ENCODE measurements at regions not wholly inside any gene's neighbourhood (a gene's known extent, or its start where the extent isn't known, plus 50 kb on each side); places are given as distances from the start of the nearest gene placed in this dataset.

- peaks cover 2% of the 10 kb centered on the region for H3K27me3 Mint-ChIP-seq (ENCODE audit: insufficient read depth)
- H3K4me3 Mint-ChIP-seq: no peak overlapping the region
- no peak for DNase-seq (ENCODE audit: low spot score)
- H3K27ac Mint-ChIP-seq: no peak overlapping the region
- no peaks in the 10 kb centered on the region for H3K36me3 Mint-ChIP-seq (ENCODE audit: low read depth)
- no peaks in the 10 kb centered on the region for H3K4me1 Mint-ChIP-seq (ENCODE audit: low read depth)
- intact Hi-C loops (cut with micrococcal nuclease): no loop called here
- no peaks in the 10 kb centered on the region for H3K9me3 Mint-ChIP-seq
Observed at GRCh38 chr15:93553167-93553935, 464.3 kb upstream of the RGMA start.

GRCh38 chr15:93543093-93543492 is 454.1 kb upstream of the RGMA start:
- no peak for DNase-seq (ENCODE audit: low spot score)
- Mint-ChIP-seq H3K36me3 (ENCODE audit: low read depth) (no peaks in the 10 kb centered on the region), H3K9me3 (no peaks in the 10 kb centered on the region), H3K27me3 (ENCODE audit: insufficient read depth) (no peaks in the 10 kb centered on the region), H3K4me3 (no peak overlapping the region), H3K4me1 (ENCODE audit: low read depth) (no peaks in the 10 kb centered on the region), H3K27ac (no peak overlapping the region)
- intact Hi-C loops (cut with micrococcal nuclease): no loop called here

GRCh38 chr15:93527374-93528050 is 438.5 kb upstream of the RGMA start:
- no peak overlapping the region for H3K27ac Mint-ChIP-seq
- no peaks in the 10 kb centered on the region for H3K9me3 Mint-ChIP-seq
- intact Hi-C loops (cut with micrococcal nuclease): no loop called here
- no peak for DNase-seq (ENCODE audit: low spot score)
- H3K36me3 Mint-ChIP-seq (ENCODE audit: low read depth): no peaks in the 10 kb centered on the region
- no peaks in the 10 kb centered on the region for H3K4me1 Mint-ChIP-seq (ENCODE audit: low read depth)
- no peak overlapping the region for H3K4me3 Mint-ChIP-seq
- peaks cover 2% of the 10 kb centered on the region for H3K27me3 Mint-ChIP-seq (ENCODE audit: insufficient read depth)

- no peak overlapping the region for H3K27ac Mint-ChIP-seq
- intact Hi-C loops (cut with micrococcal nuclease): no loop called here
- no peaks in the 10 kb centered on the region for H3K4me1 Mint-ChIP-seq (ENCODE audit: low read depth)
- H3K4me3 Mint-ChIP-seq: no peak overlapping the region
- H3K36me3 Mint-ChIP-seq (ENCODE audit: low read depth): no peaks in the 10 kb centered on the region
- no peak for DNase-seq (ENCODE audit: low spot score)
- H3K9me3 Mint-ChIP-seq: no peaks in the 10 kb centered on the region
- peaks cover 2% of the 10 kb centered on the region for H3K27me3 Mint-ChIP-seq (ENCODE audit: insufficient read depth)
Observed at GRCh38 chr15:93524432-93524831, 435.4 kb upstream of the RGMA start.

DNA sequence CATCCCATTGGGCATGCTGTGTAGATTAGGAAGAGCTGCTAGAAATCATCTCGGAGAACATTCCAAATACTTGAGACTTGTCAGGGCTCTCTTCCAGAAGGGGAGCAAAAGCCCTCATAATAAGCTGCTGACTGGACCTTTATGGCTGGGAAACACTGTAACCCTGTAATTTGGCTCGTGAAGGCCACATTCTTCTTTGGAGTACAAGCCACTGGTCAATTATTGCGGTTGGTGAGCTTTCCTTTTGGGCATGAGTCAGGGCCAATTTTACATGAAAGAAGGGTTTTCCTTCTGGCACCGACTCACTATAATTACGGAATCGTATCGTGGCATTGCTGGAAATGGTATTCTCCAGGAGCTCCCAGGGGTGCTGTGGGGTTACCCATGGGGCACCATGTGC is 434.5 kb upstream of the RGMA start:
- no peaks in the 10 kb centered on the region for H3K4me1 Mint-ChIP-seq (ENCODE audit: low read depth)
- no peak overlapping the region for H3K27ac Mint-ChIP-seq
- peaks cover 2% of the 10 kb centered on the region for H3K27me3 Mint-ChIP-seq (ENCODE audit: insufficient read depth)
- no peak for DNase-seq (ENCODE audit: low spot score)
- H3K9me3 Mint-ChIP-seq: no peaks in the 10 kb centered on the region
- no peaks in the 10 kb centered on the region for H3K36me3 Mint-ChIP-seq (ENCODE audit: low read depth)
- intact Hi-C loops (cut with micrococcal nuclease): no loop called here
- no peak overlapping the region for H3K4me3 Mint-ChIP-seq

- Mint-ChIP-seq H3K4me3 (no peak overlapping the region), H3K27ac (no peak overlapping the region), H3K9me3 (no peaks in the 10 kb centered on the region), H3K36me3 (ENCODE audit: low read depth) (no peaks in the 10 kb centered on the region), H3K27me3 (ENCODE audit: insufficient read depth) (peaks cover 3% of the 10 kb centered on the region), H3K4me1 (ENCODE audit: low read depth) (no peaks in the 10 kb centered on the region)
- no peak for DNase-seq (ENCODE audit: low spot score)
- intact Hi-C loops (cut with micrococcal nuclease): no loop called here
Observed at GRCh38 chr15:93520206-93520605, 431.2 kb upstream of the RGMA start.

DNA sequence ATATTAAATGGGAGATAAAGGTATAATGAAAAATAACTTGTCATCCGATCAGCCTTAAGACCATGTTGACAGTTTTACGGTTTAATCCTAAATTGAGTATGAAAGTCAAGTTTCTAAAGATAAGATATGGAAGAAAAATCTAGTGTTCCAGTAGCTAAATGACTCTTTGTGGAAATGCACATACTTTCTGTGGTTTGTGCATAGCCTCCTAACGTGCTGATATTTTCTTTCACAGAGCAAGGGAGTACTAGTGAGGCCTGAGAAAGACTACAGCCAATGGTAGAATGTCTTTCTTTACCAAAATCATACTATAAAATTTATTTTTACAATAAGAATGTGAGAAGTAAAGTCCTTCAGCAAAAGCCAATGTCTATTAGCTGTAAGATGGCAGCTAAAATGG is 430.6 kb upstream of the RGMA start:
- Mint-ChIP-seq H3K4me1 (ENCODE audit: low read depth) (no peaks in the 10 kb centered on the region), H3K27me3 (ENCODE audit: insufficient read depth) (peaks cover 3% of the 10 kb centered on the region), H3K36me3 (ENCODE audit: low read depth) (no peaks in the 10 kb centered on the region), H3K4me3 (no peak overlapping the region), H3K27ac (no peak overlapping the region), H3K9me3 (no peaks in the 10 kb centered on the region)
- intact Hi-C loops (cut with micrococcal nuclease): no loop called here
- DNase-seq (ENCODE audit: low spot score): no peak

DNA sequence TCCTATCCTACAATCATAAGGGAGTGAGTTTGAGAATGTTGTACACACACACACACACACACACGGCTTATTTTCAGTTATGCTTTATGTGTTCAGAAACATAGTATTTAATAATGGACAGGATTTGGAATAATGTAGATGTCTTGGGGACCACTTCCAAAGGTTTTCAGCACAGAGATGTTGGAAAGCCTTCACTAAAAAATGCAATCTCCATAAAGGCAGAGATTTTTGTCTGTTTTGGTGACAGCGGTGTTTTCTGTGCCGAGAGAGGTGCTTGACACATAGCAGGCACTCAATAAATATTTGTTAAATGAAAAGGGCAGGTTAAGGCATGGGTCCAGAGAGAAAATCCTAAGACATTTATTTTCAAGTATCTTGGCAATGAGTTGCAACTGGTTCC is 428.2 kb upstream of the RGMA start:
- DNase-seq (ENCODE audit: low spot score): no peak
- intact Hi-C loops (cut with micrococcal nuclease): no loop called here
- H3K27me3 Mint-ChIP-seq (ENCODE audit: insufficient read depth): peaks cover 3% of the 10 kb centered on the region

DNA sequence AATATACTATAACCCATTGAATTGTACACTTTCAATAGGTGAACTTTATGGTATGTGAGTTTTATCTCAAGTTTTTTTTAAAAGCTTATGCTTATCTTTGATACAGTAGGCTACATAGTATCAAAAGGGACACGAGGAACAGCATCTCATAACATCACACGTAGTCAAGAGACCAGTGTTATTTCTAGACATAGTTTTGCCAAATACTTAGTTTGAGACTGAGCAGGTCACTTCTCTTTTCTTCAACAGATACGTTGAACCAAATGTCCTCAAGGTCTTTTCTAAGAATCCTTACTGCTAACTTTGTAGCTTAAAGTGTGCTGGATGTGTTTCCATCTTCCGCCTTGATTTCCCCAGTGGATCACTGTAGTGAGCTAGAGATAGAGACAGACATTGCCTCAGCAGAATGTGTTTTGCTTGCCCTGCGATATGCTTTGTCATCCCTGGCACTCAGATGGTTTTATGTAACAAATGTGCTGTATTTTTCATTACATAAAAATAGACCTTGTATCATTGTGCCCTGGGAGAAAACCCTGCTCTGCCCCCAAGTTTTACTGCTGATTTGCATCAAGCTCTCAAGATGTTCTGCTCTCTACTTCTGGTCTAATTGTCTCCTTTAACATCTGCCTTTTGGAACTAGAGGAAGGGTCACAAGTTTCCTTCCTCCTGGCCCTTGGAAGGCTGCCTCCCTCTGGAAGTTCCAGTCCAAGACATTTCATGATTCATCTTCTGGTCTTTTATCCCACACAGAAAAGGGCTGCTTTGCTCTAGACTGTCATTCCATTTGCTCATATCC is 426.4 kb upstream of the RGMA start:
- H3K9me3 Mint-ChIP-seq: no peaks in the 10 kb centered on the region
- no peaks in the 10 kb centered on the region for H3K4me1 Mint-ChIP-seq (ENCODE audit: low read depth)
- intact Hi-C loops (cut with micrococcal nuclease): no loop called here

More for the DNA sequence above, 428.2 kb upstream of the RGMA start:
- H3K27ac Mint-ChIP-seq: no peak overlapping the region
- no peak overlapping the region for H3K4me3 Mint-ChIP-seq
- H3K36me3 Mint-ChIP-seq (ENCODE audit: low read depth): no peaks in the 10 kb centered on the region
- no peaks in the 10 kb centered on the region for H3K9me3 Mint-ChIP-seq
- H3K4me1 Mint-ChIP-seq (ENCODE audit: low read depth): no peaks in the 10 kb centered on the region

DNA sequence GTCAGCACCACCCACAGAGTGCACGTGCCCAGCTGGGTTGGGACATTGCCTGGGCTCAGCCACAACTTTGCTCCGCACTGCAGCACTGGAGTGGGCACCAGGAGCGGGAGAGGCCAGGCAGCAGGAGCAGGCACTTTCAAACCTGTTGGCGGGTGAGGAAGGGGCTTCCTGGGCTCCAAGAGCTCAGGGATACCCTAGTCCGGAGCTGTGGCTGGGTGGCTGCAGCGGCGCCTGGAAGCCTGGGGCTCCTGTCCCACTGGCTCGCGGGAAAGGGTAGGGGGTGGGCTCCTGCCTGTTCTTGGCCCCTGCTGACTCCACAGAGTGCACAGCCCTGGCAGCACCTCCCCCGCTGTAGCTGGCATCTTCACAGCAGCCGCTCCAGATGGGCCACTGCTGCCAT is 417.6 kb upstream of the RGMA start:
- Mint-ChIP-seq H3K36me3 (ENCODE audit: low read depth) (no peaks in the 10 kb centered on the region), H3K27me3 (ENCODE audit: insufficient read depth) (no peaks in the 10 kb centered on the region), H3K27ac (no peak overlapping the region), H3K9me3 (no peaks in the 10 kb centered on the region), H3K4me1 (ENCODE audit: low read depth) (no peaks in the 10 kb centered on the region), H3K4me3 (no peak overlapping the region)
- DNase-seq (ENCODE audit: low spot score): no peak
- intact Hi-C loops (cut with micrococcal nuclease): no loop called here

More for the DNA sequence above, 426.4 kb upstream of the RGMA start:
- Mint-ChIP-seq H3K27ac (no peak overlapping the region), H3K36me3 (ENCODE audit: low read depth) (no peaks in the 10 kb centered on the region), H3K27me3 (ENCODE audit: insufficient read depth) (peaks cover 3% of the 10 kb centered on the region), H3K4me3 (no peak overlapping the region)
- no peak for DNase-seq (ENCODE audit: low spot score)

DNA sequence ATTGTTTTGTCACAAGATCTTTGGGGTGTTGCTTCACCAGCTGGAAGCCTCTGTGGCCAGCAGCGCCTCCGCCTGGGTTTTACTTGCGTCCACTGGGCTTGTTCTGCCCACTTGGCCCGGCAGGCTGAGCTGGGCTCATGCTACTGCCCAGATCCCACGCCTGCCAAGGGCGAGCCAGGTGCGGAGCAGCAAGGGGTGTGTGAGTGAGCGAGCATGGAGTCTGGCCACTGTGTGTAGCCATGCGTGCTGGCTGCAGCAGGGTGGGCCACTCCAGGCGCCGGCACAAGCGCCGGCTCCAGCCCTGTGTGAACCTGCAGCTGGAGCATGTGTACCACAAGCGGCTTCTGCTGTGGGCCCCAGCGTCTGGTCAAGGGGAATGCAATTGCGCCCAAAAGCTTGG is 416.5 kb upstream of the RGMA start:
- intact Hi-C loops (cut with micrococcal nuclease): no loop called here
- no peaks in the 10 kb centered on the region for H3K36me3 Mint-ChIP-seq (ENCODE audit: low read depth)
- H3K4me1 Mint-ChIP-seq (ENCODE audit: low read depth): no peaks in the 10 kb centered on the region
- H3K9me3 Mint-ChIP-seq: no peaks in the 10 kb centered on the region
- no peak for DNase-seq (ENCODE audit: low spot score)
- no peak overlapping the region for H3K27ac Mint-ChIP-seq
- H3K4me3 Mint-ChIP-seq: no peak overlapping the region
- H3K27me3 Mint-ChIP-seq (ENCODE audit: insufficient read depth): no peaks in the 10 kb centered on the region

- intact Hi-C loops (cut with micrococcal nuclease): no loop called here
- DNase-seq (ENCODE audit: low spot score): no peak
- H3K36me3 Mint-ChIP-seq (ENCODE audit: low read depth): no peaks in the 10 kb centered on the region
- H3K4me3 Mint-ChIP-seq: no peak overlapping the region
- no peaks in the 10 kb centered on the region for H3K27me3 Mint-ChIP-seq (ENCODE audit: insufficient read depth)
- H3K9me3 Mint-ChIP-seq: no peaks in the 10 kb centered on the region
- no peak overlapping the region for H3K27ac Mint-ChIP-seq
- H3K4me1 Mint-ChIP-seq (ENCODE audit: low read depth): no peaks in the 10 kb centered on the region
Observed at GRCh38 chr15:93501946-93502345, 412.9 kb upstream of the RGMA start.

DNA sequence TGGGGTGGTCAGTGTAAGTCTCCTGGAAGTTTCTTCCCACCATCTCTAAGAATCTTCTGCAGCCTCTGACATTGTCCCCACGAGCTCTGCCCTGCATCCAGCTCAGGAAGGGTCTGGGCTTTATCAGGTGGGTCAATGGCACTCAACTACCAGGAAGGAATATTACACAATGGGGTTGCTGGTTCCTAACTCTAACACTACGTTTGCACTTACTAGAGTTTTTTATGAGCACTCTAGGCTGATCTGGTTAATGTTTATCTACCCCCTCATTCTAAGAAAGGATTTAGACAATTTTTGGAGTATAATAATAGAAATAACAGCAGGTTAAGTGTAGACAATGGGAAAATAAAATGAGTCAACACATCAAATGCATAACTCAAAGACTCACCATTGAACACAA is 411.1 kb upstream of the RGMA start:
- H3K9me3 Mint-ChIP-seq: no peaks in the 10 kb centered on the region
- H3K27me3 Mint-ChIP-seq (ENCODE audit: insufficient read depth): no peaks in the 10 kb centered on the region
- no peak overlapping the region for H3K4me3 Mint-ChIP-seq
- no peak overlapping the region for H3K27ac Mint-ChIP-seq
- H3K4me1 Mint-ChIP-seq (ENCODE audit: low read depth): no peaks in the 10 kb centered on the region
- DNase-seq (ENCODE audit: low spot score): no peak
- intact Hi-C loops (cut with micrococcal nuclease): no loop called here
- no peaks in the 10 kb centered on the region for H3K36me3 Mint-ChIP-seq (ENCODE audit: low read depth)

Measured in activated T-helper 1 cell treated with anti-CD3 and anti-CD28 coated beads, Interleukin-12 subunit alpha, Interleukin-12 subunit beta, Interleukin-2, Interleukin-4 antibody, amounts not matched to agents 30 ng/mL and 10 ng/mL and 1 ng/mL, durations not matched to agents 14 hours and 24 hours and 36 hours (primary cell).